HFFc6 (cell line): ENCODE measurements at regions not wholly inside any gene's neighbourhood (a gene's known extent, or its start where the extent isn't known, plus 50 kb on each side); places are given as distances from the start of the nearest gene placed in this dataset.

Experiments
- DNase-seq: peaks from one replicate; pipeline ENCODE4 v3.0.0-alpha.2; 2018
- H3K27ac Mint-ChIP-seq: 2 replicates; pipeline ENCODE4 v1.8.0; 2020; ENCODE audit warnings: mild to moderate bottlenecking, mixed read lengths
- H3K27me3 Mint-ChIP-seq: 2 replicates; pipeline ENCODE4 v1.8.0; 2021; ENCODE audit warnings: mild to moderate bottlenecking, moderate library complexity, mixed read lengths; ENCODE audit not compliant: insufficient read depth
- H3K36me3 Mint-ChIP-seq: 2 replicates; pipeline ENCODE4 v1.8.0; 2021; ENCODE audit warnings: low read depth, mixed read lengths
- H3K4me1 Mint-ChIP-seq: 2 replicates; pipeline ENCODE4 v1.8.0; 2020; ENCODE audit warnings: low read depth, mixed read lengths
- H3K4me3 Mint-ChIP-seq: 2 replicates; pipeline ENCODE4 v1.8.0; 2020; ENCODE audit warnings: mild to moderate bottlenecking, moderate library complexity, mixed read lengths
- H3K9me3 Mint-ChIP-seq: 2 replicates; pipeline ENCODE4 v1.8.0; 2020; ENCODE audit warnings: mild to moderate bottlenecking, mixed read lengths
- CTCF ChIP-seq: fragments of 200-600 bp; sonication (generic); IDR thresholded peaks from 2 replicates; pipeline ENCODE4 v1.5.0; 2021; ENCODE audit warnings: antibody characterized with exemption, mild to moderate bottlenecking

- no peak overlapping the region for H3K4me3 Mint-ChIP-seq
- no peaks in the 10 kb centered on the region for H3K9me3 Mint-ChIP-seq
- H3K27me3 Mint-ChIP-seq, result no peaks in the 10 kb centered on the region; the same call in 1 of the 2 replicates
- no peak for TF ChIP-seq CTCF
- no peak for DNase-seq
- H3K27ac Mint-ChIP-seq, result no peak overlapping the region
- H3K36me3 Mint-ChIP-seq, result no peaks in the 10 kb centered on the region
- H3K4me1 Mint-ChIP-seq, result peaks cover 47% of the 10 kb centered on the region
Observed at GRCh38 chr5:93070938-93071337, 510.1 kb downstream of the NR2F1-AS1 start.

GRCh38 chr5:93069276-93069675 lies 511.7 kb downstream of the NR2F1-AS1 start:
- H3K36me3 Mint-ChIP-seq, result no peaks in the 10 kb centered on the region
- peaks cover 37% of the 10 kb centered on the region for H3K4me1 Mint-ChIP-seq
- H3K27me3 Mint-ChIP-seq, result no peaks in the 10 kb centered on the region
- H3K27ac Mint-ChIP-seq, result no peak overlapping the region
- no peak for TF ChIP-seq CTCF
- DNase-seq, result no peak
- H3K9me3 Mint-ChIP-seq, result no peaks in the 10 kb centered on the region
- no peak overlapping the region for H3K4me3 Mint-ChIP-seq

GRCh38 chr5:93062548-93062947 lies 518.5 kb downstream of the NR2F1-AS1 start:
- Mint-ChIP-seq H3K4me3 (no peak overlapping the region), H3K27ac (no peak overlapping the region), H3K9me3 (no peaks in the 10 kb centered on the region), H3K4me1 (peaks cover 30% of the 10 kb centered on the region), H3K36me3 (no peaks in the 10 kb centered on the region), H3K27me3 (no peaks in the 10 kb centered on the region)
- peak; percentile 35; the same call in 1 of the 2 replicates for TF ChIP-seq CTCF
- no peak for DNase-seq

- Mint-ChIP-seq H3K27me3 (peaks cover 4% of the 10 kb centered on the region; the same call in 1 of the 2 replicates), H3K36me3 (peaks cover 7% of the 10 kb centered on the region; the same call in 1 of the 2 replicates), H3K27ac (no peak overlapping the region), H3K4me1 (peaks cover 44% of the 10 kb centered on the region), H3K4me3 (no peak overlapping the region), H3K9me3 (no peaks in the 10 kb centered on the region)
- peak; percentile 70 for DNase-seq
- TF ChIP-seq CTCF, result no peak
Observed at GRCh38 chr5:93058309-93058708, 522.7 kb downstream of the NR2F1-AS1 start.

- Mint-ChIP-seq H3K4me1 (peaks cover 44% of the 10 kb centered on the region), H3K4me3 (no peak overlapping the region), H3K9me3 (no peaks in the 10 kb centered on the region), H3K27ac (no peak overlapping the region), H3K36me3 (peaks cover 7% of the 10 kb centered on the region; the same call in 1 of the 2 replicates), H3K27me3 (peaks cover 4% of the 10 kb centered on the region; the same call in 1 of the 2 replicates)
- DNase-seq, result no peak
- no peak for TF ChIP-seq CTCF
Observed at GRCh38 chr5:93057311-93057710, 523.7 kb downstream of the NR2F1-AS1 start.

GRCh38 chr5:93055971-93056370 lies 525.0 kb downstream of the NR2F1-AS1 start:
- no peak for TF ChIP-seq CTCF
- Mint-ChIP-seq H3K9me3 (no peaks in the 10 kb centered on the region), H3K4me3 (no peak overlapping the region), H3K27ac (no peak overlapping the region), H3K27me3 (peaks cover 4% of the 10 kb centered on the region; the same call in 1 of the 2 replicates), H3K36me3 (peaks cover 7% of the 10 kb centered on the region; the same call in 1 of the 2 replicates), H3K4me1 (peaks cover 44% of the 10 kb centered on the region)
- no peak for DNase-seq
